Esophagus (tissue), 2 donors: ENCODE measurements at regions not wholly inside any gene's neighbourhood (a gene's known extent, or its start where the extent isn't known, plus 50 kb on each side); places are given as distances from the start of the nearest gene placed in this dataset.

Experiments used
- H3K27ac ChIP-seq, 2 donors: one replicate each; pipeline ENCODE4 v1.5.1; 2013; ENCODE audit warnings: low read depth in 2 of 2, mild to moderate bottlenecking in 2 of 2, inconsistent platforms in 1 of 2, low read length in 1 of 2, moderate library complexity in 1 of 2
- H3K27me3 ChIP-seq, 2 donors: one replicate each; pipeline ENCODE4 v1.6.1; 2013; ENCODE audit warnings: low read length in 2 of 2, control low read depth in 1 of 2, mild to moderate bottlenecking in 1 of 2; ENCODE audit not compliant: insufficient read depth in 2 of 2, control insufficient read depth in 1 of 2
- H3K36me3 ChIP-seq, 2 donors: one replicate each; pipeline ENCODE4 v1.6.1; 2013; ENCODE audit warnings: low read length in 1 of 2; ENCODE audit not compliant: control insufficient read depth in 2 of 2, insufficient read depth in 2 of 2
- H3K4me1 ChIP-seq, 2 donors: one replicate each; pipeline ENCODE4 v1.6.1; 2013; ENCODE audit warnings: low read length in 1 of 2; ENCODE audit not compliant: control insufficient read depth in 2 of 2, insufficient read depth in 2 of 2
- H3K4me3 ChIP-seq, 2 donors: one replicate each; pipeline ENCODE4 v1.5.1; 2013; ENCODE audit warnings: low read length in 2 of 2, mild to moderate bottlenecking in 2 of 2, low read depth in 1 of 2, moderate library complexity in 1 of 2
- H3K9me3 ChIP-seq, 2 donors: one replicate each; pipeline ENCODE4 v1.6.1; 2013; ENCODE audit warnings: mild to moderate bottlenecking in 2 of 2, low read depth in 1 of 2, low read length in 1 of 2, moderate library complexity in 1 of 2; ENCODE audit not compliant: control insufficient read depth in 2 of 2, insufficient read depth in 1 of 2
- WGBS, 2 donors: extraction: QIAGEN DNeasy Blood & Tissue Kit; methylation state at CpG; one replicate each; pipeline ENCODE4 v1.1.7; 2013; 5-methylcytosine and 5-hydroxymethylcytosine counted together
- donor health status: healthy with polysubstance abuse.
- donor health status: Bipolar disorder and iron deficiency.

DNA sequence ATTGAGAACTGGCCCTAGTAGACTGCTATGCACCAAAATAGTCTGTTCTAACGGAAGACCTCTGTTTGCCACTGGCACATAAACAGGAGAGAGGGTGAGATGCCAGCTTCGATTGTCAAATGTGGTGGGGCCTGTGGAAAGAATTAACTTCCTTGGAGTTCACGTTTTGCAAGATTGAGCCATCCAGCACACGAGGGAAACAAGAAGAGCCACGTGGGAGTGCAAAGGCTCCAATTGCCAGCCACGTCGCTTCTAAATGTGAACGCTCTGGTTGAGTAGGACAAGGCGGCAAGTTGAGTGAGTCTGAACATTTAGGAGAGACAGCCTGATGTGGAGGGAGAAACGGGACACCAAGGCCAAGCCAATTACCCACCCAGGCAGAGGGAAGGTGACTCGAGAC lies 409.1 kb downstream of the FGF9 start:
- Histone ChIP-seq H3K27ac (no peak overlapping the region), H3K27me3 (no peaks in the 10 kb centered on the region), H3K9me3 (no peaks in the 10 kb centered on the region), H3K36me3 (no peaks in the 10 kb centered on the region), H3K4me3 (no peak overlapping the region), H3K4me1 (peaks cover 0 to 2% of the 10 kb centered on the region in 2 donors)
- 89% methylated on average over 11 of the region's 11 CpGs for WGBS, 2 donors

DNA sequence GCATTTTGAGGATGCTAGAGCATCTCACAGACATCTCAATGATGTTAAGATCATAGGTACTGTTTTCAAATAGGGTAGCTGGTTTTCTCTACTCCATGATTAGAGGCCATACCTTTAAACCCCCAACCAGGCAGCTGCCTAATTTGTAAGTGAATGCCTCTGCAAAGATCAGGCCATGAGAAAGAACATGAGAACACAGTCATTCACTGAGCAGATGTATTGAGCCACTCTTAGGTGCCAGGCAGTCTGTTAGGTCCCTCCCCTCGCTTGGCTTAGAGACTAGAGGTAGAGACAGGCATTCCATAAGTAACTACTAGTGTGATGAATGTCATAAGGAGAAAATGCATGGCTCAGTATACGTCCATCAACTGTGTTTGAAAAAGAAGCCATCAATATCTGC lies 410.0 kb downstream of the FGF9 start:
- WGBS, 2 donors, result 61 to 84% methylated on average over 2 of the region's 2 CpGs
- no peaks in the 10 kb centered on the region for H3K27me3 ChIP-seq
- no peaks in the 10 kb centered on the region for H3K36me3 ChIP-seq
- no peak overlapping the region for H3K27ac ChIP-seq
- no peaks in the 10 kb centered on the region for H3K9me3 ChIP-seq
- H3K4me1 ChIP-seq, result peaks cover 0 to 2% of the 10 kb centered on the region in 2 donors
- H3K4me3 ChIP-seq, result no peak overlapping the region

DNA sequence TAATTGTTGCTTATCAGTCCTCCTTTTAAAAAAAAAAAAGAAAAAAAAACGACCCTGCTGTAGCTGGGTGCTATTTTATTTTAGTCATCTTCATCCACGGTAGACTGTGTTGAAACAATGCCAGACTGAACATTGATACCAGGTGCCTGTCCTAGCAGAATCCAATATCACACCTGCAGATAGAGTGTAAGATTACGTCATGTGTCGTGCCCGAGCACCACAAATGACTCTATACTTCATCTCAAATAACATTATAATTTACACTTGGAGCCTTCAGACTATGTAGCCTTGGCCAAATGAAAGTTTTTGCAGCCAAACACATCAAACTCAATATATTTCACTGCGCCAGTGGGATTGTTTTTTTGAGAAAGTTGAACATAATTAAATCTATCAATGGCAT lies 410.6 kb downstream of the FGF9 start:
- Histone ChIP-seq H3K36me3 (no peaks in the 10 kb centered on the region), H3K27me3 (no peaks in the 10 kb centered on the region), H3K4me1 (peaks cover 0 to 2% of the 10 kb centered on the region in 2 donors), H3K9me3 (no peaks in the 10 kb centered on the region), H3K27ac (no peak overlapping the region), H3K4me3 (no peak overlapping the region)
- whole genome bisulfite sequencing, 2 donors, result 59 to 70% methylated on average over 6 of the region's 6 CpGs

DNA sequence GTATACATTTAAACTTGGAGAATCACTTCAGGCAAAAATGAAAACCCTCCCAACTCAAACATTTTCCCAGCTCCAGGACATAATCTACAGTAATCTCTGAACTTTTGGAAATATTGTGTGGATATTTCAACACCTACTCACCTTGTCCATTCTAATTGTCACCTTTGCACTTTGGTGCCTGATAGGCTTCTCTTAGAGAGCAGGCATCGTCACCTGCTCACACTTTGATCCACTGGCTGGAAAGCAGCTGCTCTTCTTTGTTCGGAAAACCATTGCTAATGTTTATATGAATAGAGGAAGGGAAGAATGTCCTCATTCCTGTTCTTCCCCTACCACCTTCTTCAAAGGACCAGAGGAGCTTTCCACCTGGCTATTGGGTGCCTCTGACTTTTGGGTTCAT lies 411.2 kb downstream of the FGF9 start:
- Histone ChIP-seq H3K4me1 (peaks cover 0 to 2% of the 10 kb centered on the region in 2 donors), H3K4me3 (no peak overlapping the region), H3K9me3 (no peaks in the 10 kb centered on the region), H3K27ac (no peak overlapping the region), H3K27me3 (no peaks in the 10 kb centered on the region), H3K36me3 (no peaks in the 10 kb centered on the region)
- WGBS, 2 donors, result 80 to 84% methylated on average over 2 of the region's 2 CpGs

DNA sequence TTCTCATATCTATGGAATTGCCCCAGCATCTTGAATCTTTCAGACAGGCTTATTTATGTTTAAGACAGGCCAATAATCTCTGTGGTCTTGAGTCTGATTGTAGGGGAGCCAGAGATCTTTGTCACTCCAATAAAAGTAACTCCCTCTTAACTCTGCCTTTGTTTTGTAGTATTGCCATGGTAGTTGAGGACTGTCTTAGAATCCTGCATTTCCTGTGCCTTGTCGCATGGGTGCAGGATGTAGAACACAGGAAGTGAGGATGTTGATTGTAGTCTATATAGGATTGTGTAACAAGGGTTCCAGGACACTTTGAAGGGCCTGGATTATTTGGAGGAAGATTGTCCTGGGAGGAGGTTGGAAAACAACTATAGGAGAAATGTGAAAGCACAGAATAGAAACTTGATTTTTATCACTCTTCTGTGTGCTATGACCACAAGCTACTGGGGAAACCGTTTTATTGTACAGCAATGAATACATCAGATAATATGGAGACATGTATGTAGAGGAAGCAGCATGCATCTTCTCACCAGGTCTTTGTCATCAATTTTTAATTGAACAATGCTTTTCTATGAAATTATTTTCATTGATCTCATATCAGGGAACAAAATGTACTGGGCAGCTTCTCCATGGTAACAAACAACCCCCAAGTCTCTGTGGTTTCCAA lies 411.7 kb downstream of the FGF9 start:
- 48 to 65% methylated on average over 2 of the region's 2 CpGs for WGBS, 2 donors
- Histone ChIP-seq H3K4me3 (no peak overlapping the region), H3K4me1 (peaks cover 0 to 2% of the 10 kb centered on the region in 2 donors)

DNA sequence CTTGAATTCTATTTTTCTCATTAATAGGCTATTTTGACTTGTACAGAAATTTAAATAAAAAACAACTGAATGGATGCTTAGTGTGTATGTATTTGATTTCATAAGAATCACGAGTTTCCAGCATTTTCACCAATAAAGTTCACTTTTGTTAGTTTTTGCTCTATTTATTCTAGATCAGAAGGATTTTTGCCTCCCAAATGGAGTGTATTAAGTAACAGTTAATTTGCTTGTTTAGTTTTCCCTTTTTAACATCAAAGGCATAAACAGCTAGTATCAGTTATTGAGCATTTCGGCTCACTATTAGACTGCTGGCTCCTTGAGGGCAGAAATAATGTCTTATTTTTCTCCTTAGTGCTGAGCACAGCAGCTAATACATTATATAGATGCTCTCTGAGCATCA lies 414.1 kb downstream of the FGF9 start:
- H3K4me3 ChIP-seq, result no peak overlapping the region
- H3K36me3 ChIP-seq, result no peaks in the 10 kb centered on the region
- 79 to 84% methylated on average over 2 of the region's 2 CpGs for WGBS, 2 donors

More for the DNA sequence above, 411.7 kb downstream of the FGF9 start:
- no peaks in the 10 kb centered on the region for H3K9me3 ChIP-seq
- no peak overlapping the region for H3K27ac ChIP-seq
- H3K36me3 ChIP-seq, result no peaks in the 10 kb centered on the region
- no peaks in the 10 kb centered on the region for H3K27me3 ChIP-seq

DNA sequence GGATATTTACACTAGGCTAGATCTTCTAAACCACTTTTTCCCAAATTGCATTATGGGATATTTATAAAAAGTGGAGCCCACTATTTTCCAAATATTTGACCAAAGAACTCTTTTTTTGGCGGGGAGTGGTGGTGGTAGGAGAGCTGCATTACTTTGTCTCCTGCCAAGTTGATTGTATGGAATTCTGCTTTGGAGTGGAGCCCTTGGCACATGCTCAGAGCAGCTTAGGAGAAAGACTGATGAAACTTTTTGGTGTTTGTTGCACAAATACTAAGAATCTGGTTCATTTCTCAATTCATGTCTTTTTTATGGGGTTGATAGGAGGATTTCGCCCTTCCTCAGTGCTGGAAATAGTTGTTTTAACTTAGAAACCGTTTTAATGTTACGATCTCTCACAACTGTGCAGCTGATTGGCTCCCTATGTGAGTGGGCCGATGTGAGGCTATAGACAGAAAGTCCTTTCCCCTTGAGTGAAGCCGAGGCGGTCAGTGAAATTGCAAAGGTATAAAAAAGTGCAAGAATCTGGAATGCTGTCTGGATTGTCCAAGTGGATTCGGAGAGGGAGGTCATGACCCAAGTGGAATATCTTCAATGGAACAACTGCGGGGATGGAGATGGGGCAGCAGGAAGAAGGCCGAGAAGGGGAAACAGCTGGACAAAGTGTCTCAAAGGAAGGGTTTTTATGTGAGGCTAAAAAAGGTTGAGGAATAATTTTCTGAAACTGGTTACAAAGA lies 415.9 kb downstream of the FGF9 start:
- no peaks in the 10 kb centered on the region for H3K4me1 ChIP-seq
- no peaks in the 10 kb centered on the region for H3K9me3 ChIP-seq
- no peak overlapping the region for H3K4me3 ChIP-seq
- H3K27ac ChIP-seq, result no peak overlapping the region
- H3K27me3 ChIP-seq, result no peaks in the 10 kb centered on the region
- WGBS, 2 donors, result 65 to 70% methylated on average over 10 of the region's 10 CpGs
- H3K36me3 ChIP-seq, result no peaks in the 10 kb centered on the region

More for the DNA sequence above, 414.1 kb downstream of the FGF9 start:
- H3K4me1 ChIP-seq, result peaks cover 0 to 1% of the 10 kb centered on the region in 2 donors
- no peaks in the 10 kb centered on the region for H3K27me3 ChIP-seq
- H3K9me3 ChIP-seq, result no peaks in the 10 kb centered on the region
- no peak overlapping the region for H3K27ac ChIP-seq

DNA sequence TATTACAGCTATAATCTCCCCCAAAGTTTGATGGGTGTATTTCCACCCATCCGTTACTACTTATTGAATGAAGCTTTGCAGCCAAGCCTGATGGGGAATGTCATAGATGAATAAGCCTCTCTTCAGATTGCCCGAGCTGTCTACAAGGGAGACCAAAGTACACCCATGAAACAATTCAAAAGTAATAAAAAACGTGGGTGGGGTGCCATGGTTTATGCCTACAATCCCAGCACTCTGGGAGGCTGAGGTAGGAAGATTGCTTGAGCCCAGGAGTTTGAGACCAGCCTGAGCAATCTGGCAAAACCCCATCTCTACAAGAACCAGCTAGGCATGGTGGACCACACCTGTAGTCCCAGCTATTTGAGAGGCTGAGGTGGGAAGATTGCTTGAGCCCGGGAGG lies 419.2 kb downstream of the FGF9 start:
- 66 to 82% methylated on average over 4 of the region's 4 CpGs for WGBS, 2 donors
- no peak overlapping the region for H3K27ac ChIP-seq
- no peaks in the 10 kb centered on the region for H3K27me3 ChIP-seq
- no peak overlapping the region for H3K4me3 ChIP-seq
- H3K36me3 ChIP-seq, result no peaks in the 10 kb centered on the region
- no peaks in the 10 kb centered on the region for H3K4me1 ChIP-seq
- no peaks in the 10 kb centered on the region for H3K9me3 ChIP-seq

DNA sequence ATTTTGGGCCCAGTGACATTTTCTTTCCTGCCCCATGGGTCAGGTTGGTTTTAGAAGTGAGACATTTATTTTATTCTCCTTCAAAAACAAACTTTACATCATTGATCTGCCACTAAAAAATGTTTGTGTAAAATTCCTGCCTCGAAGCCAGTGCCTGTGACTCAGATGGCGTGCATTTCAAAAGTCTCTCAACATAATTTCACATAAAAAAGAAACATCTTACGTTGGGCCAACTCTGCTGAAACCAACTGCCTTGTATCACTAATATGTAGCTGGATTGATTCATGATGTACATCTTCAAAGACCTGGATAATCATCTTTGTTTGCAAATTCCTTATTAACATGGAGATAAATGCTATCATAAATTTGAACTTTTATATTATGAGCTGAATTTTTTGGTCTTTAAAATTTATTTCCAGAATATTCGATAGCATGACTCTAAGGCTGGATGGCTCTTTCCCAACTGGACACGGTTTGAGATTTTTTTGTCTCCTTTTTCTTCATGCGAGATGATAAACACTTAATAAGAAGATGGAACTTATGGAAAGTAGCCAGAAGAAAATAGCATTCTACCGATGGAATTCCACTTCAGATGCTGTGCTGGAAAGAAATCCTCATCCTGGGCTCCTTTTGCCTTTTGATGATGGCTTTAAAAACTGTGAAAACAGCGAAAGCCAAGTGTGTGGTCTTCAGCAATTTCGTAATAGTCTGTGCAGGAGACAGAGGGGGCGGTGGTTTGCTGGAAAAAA lies 420.5 kb downstream of the FGF9 start:
- no peaks in the 10 kb centered on the region for H3K4me1 ChIP-seq
- no peaks in the 10 kb centered on the region for H3K9me3 ChIP-seq
- no peak overlapping the region for H3K27ac ChIP-seq
- no peaks in the 10 kb centered on the region for H3K27me3 ChIP-seq
- H3K4me3 ChIP-seq, result no peak overlapping the region
- WGBS, 2 donors, result 39 to 52% methylated on average over 10 of the region's 10 CpGs
- H3K36me3 ChIP-seq, result no peaks in the 10 kb centered on the region
